ENCODE measurements at regions not wholly inside any gene's neighbourhood (a gene's known extent, or its start where the extent isn't known, plus 50 kb on each side); places are given as distances from the start of the nearest gene placed in this dataset.

GRCh38 chr3:25110642-25111041 is 317.4 kb upstream of the RARB start:
- Histone ChIP-seq H3K4me2 (ENCODE audit: insufficient read depth, low read length) (no peak overlapping the region), H2AFZ (ENCODE audit: low read depth, low read length) (no peak overlapping the region), H4K20me1 (replicated peaks; ENCODE audit: control insufficient read depth, extremely low read depth, insufficient read depth, low read length) (no peaks in the 10 kb centered on the region), H3K9ac (replicated peaks; ENCODE audit: extremely low read depth, insufficient read depth, low read length) (no peak overlapping the region), H3K9me1 (replicated peaks; ENCODE audit: control insufficient read depth, extremely low read depth, insufficient read depth, low read length) (no peaks in the 10 kb centered on the region), H3K27ac (ENCODE audit: insufficient read depth, low read depth, low read length) (no peak overlapping the region), H3K9me3 (replicated peaks; ENCODE audit: control insufficient read depth, insufficient read depth, low read length) (no peaks in the 10 kb centered on the region), H3K79me2 (ENCODE audit: control insufficient read depth, insufficient read depth, low read length) (no peaks in the 10 kb centered on the region), H3K36me3 (ENCODE audit: control insufficient read depth in 2 of 2, extremely low read depth in 1 of 2, insufficient read depth in 2 of 2, low read length in 2 of 2) (no peaks in the 10 kb centered on the region), H3K27me3 (ENCODE audit: control insufficient read depth in 2 of 2, insufficient read depth in 2 of 2, low read length in 2 of 2) (no peaks in the 10 kb centered on the region), H3K4me1 (ENCODE audit: control insufficient read depth, extremely low read depth, insufficient read depth, low read length) (no peaks in the 10 kb centered on the region), H3K4me3 (replicated peaks in 1 of 3; ENCODE audit: insufficient read depth in 1 of 3, low read depth in 1 of 3, low read length in 3 of 3) (no peak overlapping the region)
- DNase-seq (ENCODE audit: low read depth, low spot score), result no peak
- CTCF ChIA-PET, result interaction anchor here (1.9 kb wide), 1 partner anchor 483 kb away, joined by 5 read pairs; no protein-coding TSS in a partner anchor
- FAIRE-seq, result no peak
- no peak for TF ChIP-seq POLR2AphosphoS5 (IDR thresholded peaks at IDR 0.05; ENCODE audit: insufficient read depth, low read depth, low read length)
- no peak for TF ChIP-seq MYC (IDR thresholded peaks at IDR 0.05; ENCODE audit: low read depth, low read length)
- no peak for TF ChIP-seq POLR2A (IDR thresholded peaks at IDR 0.05; ENCODE audit: low read depth, low read length)
- no peak for TF ChIP-seq JUN (IDR thresholded peaks at IDR 0.05; ENCODE audit: borderline replicate concordance, insufficient read depth, insufficient read length, low read depth)
- TF ChIP-seq MAX (IDR thresholded peaks at IDR 0.05; ENCODE audit: insufficient read depth, insufficient read length), result no peak
- TF ChIP-seq GATA2 (IDR thresholded peaks at IDR 0.05; ENCODE audit: insufficient read depth, insufficient read length, low read depth, low read length), result no peak
- TF ChIP-seq FOS (IDR thresholded peaks at IDR 0.05; ENCODE audit: borderline replicate concordance, insufficient read depth, low read length), result no peak
- TF ChIP-seq CTCF (IDR thresholded peaks at IDR 0.05; ENCODE audit: extremely low read depth in 1 of 2, insufficient read depth in 1 of 2, low read depth in 1 of 2, low read length in 2 of 2), result no peak
- TF ChIP-seq EZH2 (IDR thresholded peaks at IDR 0.05; ENCODE audit: borderline replicate concordance, low read depth, low read length, severe bottlenecking), result no peak
- dilution Hi-C loops (cut with MboI; ENCODE audit: extremely low pct_ligation_motif_present, low sequenced_read_pairs), result no loop called here
- POLR2A ChIA-PET, result no interaction called here
- no TSS peak for BruUV-seq (replicated peaks)
- intact Hi-C loops (cut with micrococcal nuclease), result no loop called here

Measured in endothelial cell of umbilical vein (primary cell).